B cell (primary cell): ENCODE measurements at regions not wholly inside any gene's neighbourhood (a gene's known extent, or its start where the extent isn't known, plus 50 kb on each side); places are given as distances from the start of the nearest gene placed in this dataset.

Experiments
- ATAC-seq: fragments of 200-7000 bp; cut with Tn5 transposase; one replicate; pipeline ENCODE4 v1.10.0; 2021; ENCODE audit warnings: low read depth, mild to moderate bottlenecking, moderate number of reproducible peaks, moderate library complexity
- CTCF ChIA-PET: fragments of 350-600 bp; sonication (Branson Sonifier 250); formaldehyde crosslinking; loops from one replicate; lab custom pipeline; 2021; ENCODE audit warnings: antibody characterized with exemption, inconsistent platforms; lab: Charles Lee
- POLR2A ChIA-PET: fragments of 350-600 bp; sonication (Branson Sonifier 250); formaldehyde crosslinking; loops from one replicate; lab custom pipeline; 2021; ENCODE audit warnings: antibody characterized with exemption; lab: Charles Lee
- DNase-seq: peaks from one replicate; pipeline ENCODE4 v3.0.0; 2013
- H2AFZ ChIP-seq: 2 replicates; pipeline ENCODE4 v1.6.1; 2012; ENCODE audit warnings: mild to moderate bottlenecking, low read depth, low read length; ENCODE audit not compliant: insufficient read depth, poor library complexity, severe bottlenecking
- H3K27ac ChIP-seq, 2 donors: 1 replicate in 1 of 2; 2 replicates in 1 of 2; pipeline ENCODE4 v1.5.1; 2012 to 2013; ENCODE audit warnings: low read length in 2 of 2, mild to moderate bottlenecking in 2 of 2, moderate library complexity in 1 of 2
- H3K27me3 ChIP-seq, 4 experiments: fragments of 200-600 bp in 1 of 4; sonication (generic) in 1 of 4; replicated peaks in 1 of 4; 1 replicate in 2 of 4; 2 replicates in 2 of 4; pipeline versions ENCODE4 v1.6.1 to v1.7.0; 2013 to 2016; ENCODE audit warnings: low read length in 3 of 4, mild to moderate bottlenecking in 2 of 4, mixed read lengths in 1 of 4, moderate library complexity in 1 of 4; ENCODE audit not compliant: insufficient read depth in 4 of 4, control insufficient read depth in 3 of 4; ENCODE audit errors: control extremely low read depth in 1 of 4
- H3K36me3 ChIP-seq, 2 experiments: replicated peaks in 1 of 2; 1 replicate in 1 of 2; 2 replicates in 1 of 2; pipeline versions ENCODE4 v1.6.1 to v1.7.1; 2013; ENCODE audit warnings: low read length in 1 of 2; ENCODE audit not compliant: insufficient read depth in 2 of 2, control insufficient read depth in 1 of 2; ENCODE audit errors: control extremely low read depth in 1 of 2, extremely low read depth in 1 of 2
- H3K4me1 ChIP-seq, 2 donors: fragments of 200-600 bp in 1 of 2; sonication (generic) in 1 of 2; 1 replicate in 1 of 2; 2 replicates in 1 of 2; pipeline versions ENCODE4 v1.5.1 to v1.6.1; 2013 to 2017; ENCODE audit warnings: low read length in 2 of 2; ENCODE audit not compliant: control insufficient read depth in 2 of 2, insufficient read depth in 2 of 2
- H3K4me2 ChIP-seq: replicated peaks from 2 replicates; pipeline ENCODE3; 2012; ENCODE audit warnings: mild to moderate bottlenecking, low read depth, low read length; ENCODE audit not compliant: poor library complexity, severe bottlenecking
- H3K4me3 ChIP-seq, 5 experiments: fragments of 200-600 bp in 1 of 5; sonication (generic) in 1 of 5; 1 replicate in 3 of 5; 2 replicates in 2 of 5; pipeline versions ENCODE4 v1.5.1 to v1.7.0; 2011 to 2016; ENCODE audit warnings: low read length in 4 of 5, mild to moderate bottlenecking in 4 of 5, low read depth in 2 of 5, control low read depth in 1 of 5, moderate library complexity in 1 of 5; ENCODE audit not compliant: insufficient read depth in 1 of 5; ENCODE audit errors: control extremely low read depth in 1 of 5, extremely low read depth in 1 of 5
- H3K79me2 ChIP-seq: fragments of 200-600 bp; sonication (generic); one replicate; pipeline ENCODE4 v1.6.0; 2016; ENCODE audit warnings: low read length; ENCODE audit not compliant: control insufficient read depth, insufficient read depth
- H3K9ac ChIP-seq: fragments of 200-600 bp; sonication (generic); 2 replicates; pipeline ENCODE4 v1.6.1; 2017; ENCODE audit warnings: mild to moderate bottlenecking, low read length, moderate library complexity
- H3K9me3 ChIP-seq, 3 donors: one replicate each; pipeline versions ENCODE4 v1.6.1 to v1.7.1; 2013; ENCODE audit warnings: low read length in 2 of 3; ENCODE audit not compliant: control insufficient read depth in 2 of 3, insufficient read depth in 1 of 3; ENCODE audit errors: control extremely low read depth in 1 of 3
- H4K20me1 ChIP-seq: 2 replicates; pipeline ENCODE4 v1.6.0; 2012; ENCODE audit warnings: mild to moderate bottlenecking, low read length; ENCODE audit not compliant: insufficient read depth, control insufficient read depth, poor library complexity, severe bottlenecking
- H3K27ac Mint-ChIP-seq: one replicate; pipeline ENCODE4 v1.8.0; 2021; ENCODE audit warnings: mixed read lengths
- H3K27me3 Mint-ChIP-seq: one replicate; pipeline ENCODE4 v1.8.0; 2021; ENCODE audit warnings: mixed read lengths
- H3K4me1 Mint-ChIP-seq: one replicate; pipeline ENCODE4 v1.8.0; 2021; ENCODE audit warnings: mixed read lengths
- H3K4me3 Mint-ChIP-seq: one replicate; pipeline ENCODE4 v1.8.0; 2021; ENCODE audit warnings: mixed read lengths
- H3K9me3 Mint-ChIP-seq: one replicate; pipeline ENCODE4 v1.8.0; 2022; ENCODE audit warnings: mixed read lengths; ENCODE audit not compliant: insufficient read depth
- CTCF ChIP-seq: fragments of 200-600 bp; IDR thresholded peaks from one replicate; pipeline ENCODE4 v1.8.0; 2022; ENCODE audit warnings: antibody characterized with exemption, mild to moderate bottlenecking
- EZH2 ChIP-seq: IDR thresholded peaks from 2 replicates; pipeline ENCODE4 v1.6.1; 2012; ENCODE audit warnings: borderline replicate concordance, low read depth, mild to moderate bottlenecking, moderate library complexity, low read length; ENCODE audit not compliant: insufficient read depth, poor library complexity, severe bottlenecking
- whole genome bisulfite sequencing: methylation state at CpG from one replicate; pipeline ENCODE4 v1.1.5; 2013; ENCODE audit warnings: missing lambda C conversion rate; ENCODE audit not compliant: insufficient coverage; 5-methylcytosine and 5-hydroxymethylcytosine counted together
- intact Hi-C: fragments of 100-400 bp; cut with micrococcal nuclease; formaldehyde crosslinking; loops from one replicate; pipeline ENCODE4 v1.10.0; 2022

- Histone ChIP-seq H2AFZ (no peak overlapping the region), H3K79me2 (no peaks in the 10 kb centered on the region), H3K4me2 (no peak overlapping the region), H3K36me3 (no peaks in the 10 kb centered on the region), H4K20me1 (no peaks in the 10 kb centered on the region), H3K9ac (no peak overlapping the region), H3K27me3 (no peaks in the 10 kb centered on the region), H3K4me1 (peaks cover 5 to 7% of the 10 kb centered on the region in 2 donors), H3K27ac (no peak overlapping the region), H3K4me3 (no peak overlapping the region), H3K9me3 (no peaks in the 10 kb centered on the region)
- no peak for DNase-seq
- H3K4me1 Mint-ChIP-seq: peaks cover 16% of the 10 kb centered on the region
- no peaks in the 10 kb centered on the region for H3K9me3 Mint-ChIP-seq
- intact Hi-C loops: no loop called here
- POLR2A ChIA-PET: no interaction called here
- ATAC-seq: no peak
- H3K27ac Mint-ChIP-seq: no peak overlapping the region
- H3K27me3 Mint-ChIP-seq: no peaks in the 10 kb centered on the region
- CTCF ChIA-PET: interaction anchor here (0.6 kb wide), 1 partner anchor 29 kb away, joined by 4 read pairs; no protein-coding TSS in a partner anchor
- 95% methylated on average over 3 of the region's 3 CpGs for WGBS
- TF ChIP-seq CTCF (no peak), EZH2 (no peak)
- H3K4me3 Mint-ChIP-seq: no peak overlapping the region
Observed at GRCh38 chr6:156183678-156184077, 593.5 kb upstream of the ARID1B start.

GRCh38 chr6:156182356-156182755 lies 594.8 kb upstream of the ARID1B start:
- ChIA-PET POLR2A (no interaction called here), CTCF (no interaction called here)
- H3K27me3 Mint-ChIP-seq: no peaks in the 10 kb centered on the region
- TF ChIP-seq EZH2 (no peak), CTCF (no peak)
- Histone ChIP-seq H3K36me3 (no peaks in the 10 kb centered on the region), H3K4me2 (no peak overlapping the region), H2AFZ (no peak overlapping the region), H3K79me2 (no peaks in the 10 kb centered on the region), H3K27ac (no peak overlapping the region), H3K4me3 (no peak overlapping the region), H3K4me1 (peaks cover 5 to 7% of the 10 kb centered on the region in 2 donors), H3K27me3 (no peaks in the 10 kb centered on the region), H4K20me1 (no peaks in the 10 kb centered on the region), H3K9me3 (no peaks in the 10 kb centered on the region), H3K9ac (no peak overlapping the region)
- DNase-seq: no peak
- intact Hi-C loops: no loop called here
- peaks cover 2% of the 10 kb centered on the region for H3K9me3 Mint-ChIP-seq
- ATAC-seq: no peak
- H3K4me1 Mint-ChIP-seq: peaks cover 12% of the 10 kb centered on the region
- no peak overlapping the region for H3K27ac Mint-ChIP-seq
- WGBS: no CpG with 5 or more reads among the region's 2 CpGs
- no peak overlapping the region for H3K4me3 Mint-ChIP-seq
